ENCODE measurements at regions not wholly inside any gene's neighbourhood (a gene's known extent, or its start where the extent isn't known, plus 50 kb on each side); places are given as distances from the start of the nearest gene placed in this dataset.

GRCh38 chr3:59607656-59608055, 557.8 kb upstream of the CFAP20DC start:
- TF ChIP-seq ZNF274 (IDR thresholded peaks at IDR 0.05; ENCODE audit: low read depth, low read length) (no peak), SUZ12 (IDR thresholded peaks at IDR 0.05; ENCODE audit: extremely low read depth, insufficient read depth, insufficient read length) (no peak), YY1 (IDR thresholded peaks at IDR 0.05; ENCODE audit: insufficient read depth, insufficient read length) (no peak)
